ENCODE measurements at regions not wholly inside any gene's neighbourhood (a gene's known extent, or its start where the extent isn't known, plus 50 kb on each side); places are given as distances from the start of the nearest gene placed in this dataset.

- TF ChIP-seq SUZ12 (IDR thresholded peaks at IDR 0.05; ENCODE audit: low read length) (no peak), TEAD4 (IDR thresholded peaks at IDR 0.05; ENCODE audit: low read depth, low read length) (no peak), EZH2 (IDR thresholded peaks at IDR 0.05; ENCODE audit: low read depth, low read length, severe bottlenecking) (no peak), POLR2AphosphoS5 (IDR thresholded peaks at IDR 0.05; ENCODE audit: low read depth, low read length) (no peak), MAX (IDR thresholded peaks at IDR 0.05) (no peak), BACH1 (IDR thresholded peaks at IDR 0.05; ENCODE audit: low read length) (no peak), KDM5A (IDR thresholded peaks at IDR 0.05; ENCODE audit: low read length) (no peak), CTCF (IDR thresholded peaks at IDR 0.05; ENCODE audit: control extremely low read depth in 1 of 3, insufficient read depth in 1 of 3, low read depth in 1 of 3, low read length in 3 of 3) (no peak), USF2 (IDR thresholded peaks at IDR 0.05; ENCODE audit: low read length) (no peak), RBBP5 (IDR thresholded peaks at IDR 0.05; ENCODE audit: borderline replicate concordance, low read depth, low read length) (no peak), RAD21 (IDR thresholded peaks at IDR 0.05 in 1 of 2, conservative IDR thresholded peaks at IDR 0.05 in 1 of 2; ENCODE audit: low read depth in 2 of 2, low read length in 2 of 2) (no peak), RFX5 (IDR thresholded peaks at IDR 0.05; ENCODE audit: borderline replicate concordance, low read depth, low read length) (no peak), GABPA (IDR thresholded peaks at IDR 0.05; ENCODE audit: borderline replicate concordance, insufficient read depth, low read length) (no peak)
Observed at GRCh38 chr9:78678877-78679276, 382.0 kb downstream of the PSAT1 start.
